ENCODE measurements at regions not wholly inside any gene's neighbourhood (a gene's known extent, or its start where the extent isn't known, plus 50 kb on each side); places are given as distances from the start of the nearest gene placed in this dataset.

GRCh38 chr20:12659942-12660341 is 348.8 kb upstream of the SPTLC3 start:
- no peak for DNase-seq (ENCODE audit: low read depth)

- DNase-seq (ENCODE audit: low read depth) = no peak
Measured at GRCh38 chr20:12660918-12661317, 347.9 kb upstream of the SPTLC3 start.

GRCh38 chr20:12670301-12670700 is 338.5 kb upstream of the SPTLC3 start:
- no peak for DNase-seq (ENCODE audit: low read depth)

- no peak for DNase-seq (ENCODE audit: low read depth)
Measured at GRCh38 chr20:12673352-12673751, 335.4 kb upstream of the SPTLC3 start.

- DNase-seq (ENCODE audit: low read depth) = no peak
Measured at GRCh38 chr20:12677925-12678324, 330.8 kb upstream of the SPTLC3 start.

GRCh38 chr20:12679447-12679846 is 329.3 kb upstream of the SPTLC3 start:
- no peak for DNase-seq (ENCODE audit: low read depth)

- no peak for DNase-seq (ENCODE audit: low read depth)
Measured at GRCh38 chr20:12682613-12683012, 326.2 kb upstream of the SPTLC3 start.

- DNase-seq (ENCODE audit: low read depth) = no peak
Measured at GRCh38 chr20:12687476-12687875, 321.3 kb upstream of the SPTLC3 start.

GRCh38 chr20:12695937-12696336 is 312.8 kb upstream of the SPTLC3 start:
- no peak for DNase-seq (ENCODE audit: low read depth)

- DNase-seq (ENCODE audit: low read depth) = no peak
Measured at GRCh38 chr20:12698817-12699216, 310.0 kb upstream of the SPTLC3 start.

GRCh38 chr20:12699374-12700228 is 309.2 kb upstream of the SPTLC3 start:
- DNase-seq (ENCODE audit: low read depth) = no peak

- DNase-seq (ENCODE audit: low read depth) = no peak
Measured at GRCh38 chr20:12700701-12701100, 308.1 kb upstream of the SPTLC3 start.

- no peak for DNase-seq (ENCODE audit: low read depth)
Measured at GRCh38 chr20:12702312-12702711, 306.5 kb upstream of the SPTLC3 start.

GRCh38 chr20:12715371-12715770 is 293.4 kb upstream of the SPTLC3 start:
- DNase-seq (ENCODE audit: low read depth) = no peak

- DNase-seq (ENCODE audit: low read depth) = no peak
Measured at GRCh38 chr20:12715991-12716680, 292.6 kb upstream of the SPTLC3 start.

- DNase-seq (ENCODE audit: low read depth) = no peak
Measured at GRCh38 chr20:12717061-12717460, 291.7 kb upstream of the SPTLC3 start.

- DNase-seq (ENCODE audit: low read depth) = no peak
Measured at GRCh38 chr20:12718619-12719018, 290.2 kb upstream of the SPTLC3 start.

- no peak for DNase-seq (ENCODE audit: low read depth)
Measured at GRCh38 chr20:12721636-12722035, 287.1 kb upstream of the SPTLC3 start.

GRCh38 chr20:12722091-12722490 is 286.7 kb upstream of the SPTLC3 start:
- no peak for DNase-seq (ENCODE audit: low read depth)

GRCh38 chr20:12723811-12724210 is 285.0 kb upstream of the SPTLC3 start:
- DNase-seq (ENCODE audit: low read depth) = no peak

GRCh38 chr20:12728782-12729181 is 280.0 kb upstream of the SPTLC3 start:
- no peak for DNase-seq (ENCODE audit: low read depth)

- DNase-seq (ENCODE audit: low read depth) = no peak
Measured at GRCh38 chr20:12729326-12729725, 279.4 kb upstream of the SPTLC3 start.

- DNase-seq (ENCODE audit: low read depth) = no peak
Measured at GRCh38 chr20:12733811-12734210, 275.0 kb upstream of the SPTLC3 start.

- no peak for DNase-seq (ENCODE audit: low read depth)
Measured at GRCh38 chr20:12737497-12737896, 271.3 kb upstream of the SPTLC3 start.
